BE2C (cell line): ENCODE measurements at regions not wholly inside any gene's neighbourhood (a gene's known extent, or its start where the extent isn't known, plus 50 kb on each side); places are given as distances from the start of the nearest gene placed in this dataset.
A peak's percentile ranks its signal among the peaks of the same experiment; 100 is the strongest.
"Not testable (repeated sequence)": the region's sequence is repeated elsewhere in the genome, so short reads cannot be mapped to it uniquely, and the experiment has no call there.

Experiments
- DNase-seq: peaks from one replicate; pipeline ENCODE4 v3.0.0-alpha.2; 2020
- H3K27me3 ChIP-seq: fragments of 250-450 bp; sonication (Bioruptor Pico); 2 replicates; pipeline ENCODE4 v1.5.1; 2020; ENCODE audit warnings: mild to moderate bottlenecking
- H3K36me3 ChIP-seq: fragments of 250-450 bp; sonication (Bioruptor Pico); 2 replicates; pipeline ENCODE4 v1.5.1; 2020; ENCODE audit warnings: mild to moderate bottlenecking
- H3K4me1 ChIP-seq: fragments of 250-450 bp; sonication (Bioruptor Pico); 2 replicates; pipeline ENCODE4 v1.5.1; 2020
- H3K4me3 ChIP-seq: 2 replicates; pipeline ENCODE4 v1.5.1; 2011; ENCODE audit warnings: low read depth, low read length
- H3K9me3 ChIP-seq: fragments of 250-450 bp; sonication (Bioruptor Pico); 2 replicates; pipeline ENCODE4 v1.5.1; 2020
- CTCF ChIP-seq: IDR thresholded peaks from 2 replicates; pipeline ENCODE4 v1.5.1; 2012; ENCODE audit warnings: mild to moderate bottlenecking, low read depth, low read length

DNA sequence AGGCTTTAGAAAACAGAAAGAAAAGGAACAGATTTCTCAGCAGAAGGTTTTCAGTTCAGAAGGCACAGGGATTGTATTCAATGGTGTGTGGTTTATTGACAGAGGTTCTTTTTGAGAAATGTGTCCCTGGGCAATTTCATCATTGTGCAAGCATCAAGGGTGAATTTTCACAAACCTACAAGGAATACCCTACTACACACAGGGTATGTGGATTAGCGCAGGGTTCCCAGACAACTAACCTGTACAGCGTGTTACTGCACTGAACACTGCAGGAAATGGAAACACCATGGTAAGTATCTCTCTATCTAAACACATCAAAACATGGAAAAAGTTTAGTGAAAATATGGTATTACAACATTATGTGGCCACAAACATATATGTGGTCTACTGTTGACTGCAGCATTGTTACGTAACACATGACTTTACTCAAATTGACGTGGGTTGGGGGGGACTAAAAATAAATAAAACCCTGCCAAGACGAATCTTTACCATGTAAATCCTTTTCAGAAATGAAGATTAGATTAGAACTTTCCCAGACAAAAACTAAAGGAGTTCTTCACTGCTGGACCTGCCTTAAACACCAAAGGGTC, 893.1 kb downstream of the TMEM121 start:
- Histone ChIP-seq H3K27me3 (peaks cover 9% of the 10 kb centered on the region; the same call in 1 of the 2 replicates), H3K9me3 (peaks cover 4% of the 10 kb centered on the region; the same call in 1 of the 2 replicates), H3K36me3 (no peaks in the 10 kb centered on the region), H3K4me1 (no peaks in the 10 kb centered on the region), H3K4me3 (no peak overlapping the region)
- DNase-seq, result no peak
- TF ChIP-seq CTCF, result no peak

GRCh38 chr14:106421431-106422033, 895.1 kb downstream of the TMEM121 start:
- H3K4me3 ChIP-seq, H3K4me1 ChIP-seq, H3K27me3 ChIP-seq, H3K9me3 ChIP-seq, H3K36me3 ChIP-seq: not testable (repeated sequence)
- peak; percentile 73 for DNase-seq
- TF ChIP-seq CTCF, result peak; percentile 68

DNA sequence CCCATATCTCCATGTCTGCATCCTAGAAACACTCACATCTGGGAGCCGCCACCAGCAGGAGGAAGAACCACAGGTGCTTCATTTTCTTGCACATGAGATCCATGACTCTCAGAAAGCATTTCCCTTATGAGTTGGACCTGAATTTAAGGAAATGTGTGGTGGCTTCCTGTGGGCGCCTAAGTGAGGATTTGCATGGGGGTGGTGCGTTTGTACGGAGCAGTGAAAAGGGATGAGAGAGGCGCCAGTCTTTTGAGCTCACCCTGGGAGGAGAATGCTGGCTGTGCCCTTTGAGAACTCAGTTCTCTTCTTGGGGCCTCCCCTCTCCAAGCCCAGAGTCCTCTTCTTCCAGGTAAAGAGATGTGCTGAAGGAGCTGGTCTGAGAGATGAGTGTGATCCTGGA, 895.7 kb downstream of the TMEM121 start:
- no peaks in the 10 kb centered on the region for H3K36me3 ChIP-seq
- no peak for TF ChIP-seq CTCF
- no peak overlapping the region for H3K4me3 ChIP-seq
- DNase-seq, result no peak
- H3K9me3 ChIP-seq, result peaks cover 4% of the 10 kb centered on the region; the same call in 1 of the 2 replicates
- no peaks in the 10 kb centered on the region for H3K4me1 ChIP-seq
- H3K27me3 ChIP-seq, result peaks cover 9% of the 10 kb centered on the region; the same call in 1 of the 2 replicates

DNA sequence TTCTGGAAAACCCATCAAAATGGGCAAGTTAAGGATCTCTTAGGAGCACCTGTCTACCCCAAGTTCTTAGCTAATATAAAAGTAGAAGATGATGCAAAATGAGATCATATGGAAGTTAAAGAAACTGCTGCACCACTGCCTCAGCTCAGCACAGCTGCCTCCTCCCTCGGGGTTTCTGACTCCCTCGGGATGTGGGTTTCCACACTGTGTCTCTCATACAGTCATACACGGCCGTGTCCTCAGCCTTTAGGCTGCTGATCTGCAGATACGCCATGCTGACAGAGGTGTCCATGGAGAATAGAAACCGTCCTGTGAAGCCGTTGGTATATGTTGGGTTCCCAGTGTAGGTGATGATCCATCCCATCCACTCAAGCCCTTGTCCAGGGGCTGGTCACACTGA, 898.8 kb downstream of the TMEM121 start:
- H3K4me3 ChIP-seq, H3K27me3 ChIP-seq, DNase-seq, H3K4me1 ChIP-seq, H3K9me3 ChIP-seq, H3K36me3 ChIP-seq: not testable (repeated sequence)

DNA sequence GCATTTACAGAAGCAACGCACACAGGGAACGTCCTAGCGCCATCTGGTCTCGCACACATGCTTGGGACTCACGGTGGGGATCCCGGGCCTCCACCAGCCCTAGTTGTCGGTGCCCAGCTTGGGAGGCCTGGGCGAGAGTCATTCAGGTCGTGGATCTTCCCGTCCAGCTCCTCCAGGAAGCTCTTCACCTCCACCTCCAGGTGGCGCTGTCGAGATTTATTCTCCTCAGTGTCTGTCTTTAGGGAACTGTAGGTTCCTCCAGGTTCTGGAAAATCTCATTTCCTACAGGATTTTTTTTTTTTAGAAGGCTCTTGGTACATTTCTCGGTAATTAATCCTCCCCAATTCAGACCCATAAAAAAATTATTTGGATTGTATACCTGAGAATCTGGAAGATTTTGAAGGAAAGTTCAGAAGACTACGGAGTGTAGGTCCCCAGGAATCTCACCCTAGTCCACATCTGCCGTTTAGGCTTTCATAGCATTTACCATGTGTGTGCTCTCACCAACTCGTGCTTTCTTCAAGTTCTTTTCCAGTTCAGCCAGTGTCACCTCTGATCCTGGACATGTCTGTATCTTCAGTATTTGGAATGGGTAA, 910.0 kb downstream of the TMEM121 start:
- DNase-seq, result peak; percentile 85
- Histone ChIP-seq H3K36me3 (no peaks in the 10 kb centered on the region), H3K4me1 (no peaks in the 10 kb centered on the region), H3K9me3 (no peaks in the 10 kb centered on the region), H3K27me3 (no peaks in the 10 kb centered on the region), H3K4me3 (no peak overlapping the region)
- peak; percentile 82 for TF ChIP-seq CTCF

GRCh38 chr14:106442857-106443256, 916.5 kb downstream of the TMEM121 start:
- Histone ChIP-seq H3K27me3 (peaks cover 3% of the 10 kb centered on the region; the same call in 1 of the 2 replicates), H3K9me3 (no peaks in the 10 kb centered on the region), H3K36me3 (no peaks in the 10 kb centered on the region), H3K4me3 (no peak overlapping the region), H3K4me1 (no peaks in the 10 kb centered on the region)
- TF ChIP-seq CTCF, result peak; percentile 52
- DNase-seq, result peak; percentile 49
